ENCODE measurements at regions not wholly inside any gene's neighbourhood (a gene's known extent, or its start where the extent isn't known, plus 50 kb on each side); places are given as distances from the start of the nearest gene placed in this dataset.

- TF ChIP-seq, protein P1, sequence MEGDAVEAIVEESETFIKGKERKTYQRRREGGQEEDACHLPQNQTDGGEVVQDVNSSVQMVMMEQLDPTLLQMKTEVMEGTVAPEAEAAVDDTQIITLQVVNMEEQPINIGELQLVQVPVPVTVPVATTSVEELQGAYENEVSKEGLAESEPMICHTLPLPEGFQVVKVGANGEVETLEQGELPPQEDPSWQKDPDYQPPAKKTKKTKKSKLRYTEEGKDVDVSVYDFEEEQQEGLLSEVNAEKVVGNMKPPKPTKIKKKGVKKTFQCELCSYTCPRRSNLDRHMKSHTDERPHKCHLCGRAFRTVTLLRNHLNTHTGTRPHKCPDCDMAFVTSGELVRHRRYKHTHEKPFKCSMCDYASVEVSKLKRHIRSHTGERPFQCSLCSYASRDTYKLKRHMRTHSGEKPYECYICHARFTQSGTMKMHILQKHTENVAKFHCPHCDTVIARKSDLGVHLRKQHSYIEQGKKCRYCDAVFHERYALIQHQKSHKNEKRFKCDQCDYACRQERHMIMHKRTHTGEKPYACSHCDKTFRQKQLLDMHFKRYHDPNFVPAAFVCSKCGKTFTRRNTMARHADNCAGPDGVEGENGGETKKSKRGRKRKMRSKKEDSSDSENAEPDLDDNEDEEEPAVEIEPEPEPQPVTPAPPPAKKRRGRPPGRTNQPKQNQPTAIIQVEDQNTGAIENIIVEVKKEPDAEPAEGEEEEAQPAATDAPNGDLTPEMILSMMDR (conservative IDR thresholded peaks at IDR 0.05; ENCODE audit: low read length), result no peak
- TF ChIP-seq EZH2phosphoT487 (IDR thresholded peaks at IDR 0.05; ENCODE audit: borderline replicate concordance, low read depth, low read length), result no peak
Observed at GRCh38 chr5:124832510-124832909, 86.1 kb upstream of the ZNF608 start.
